ENCODE measurements at regions not wholly inside any gene's neighbourhood (a gene's known extent, or its start where the extent isn't known, plus 50 kb on each side); places are given as distances from the start of the nearest gene placed in this dataset.

DNA sequence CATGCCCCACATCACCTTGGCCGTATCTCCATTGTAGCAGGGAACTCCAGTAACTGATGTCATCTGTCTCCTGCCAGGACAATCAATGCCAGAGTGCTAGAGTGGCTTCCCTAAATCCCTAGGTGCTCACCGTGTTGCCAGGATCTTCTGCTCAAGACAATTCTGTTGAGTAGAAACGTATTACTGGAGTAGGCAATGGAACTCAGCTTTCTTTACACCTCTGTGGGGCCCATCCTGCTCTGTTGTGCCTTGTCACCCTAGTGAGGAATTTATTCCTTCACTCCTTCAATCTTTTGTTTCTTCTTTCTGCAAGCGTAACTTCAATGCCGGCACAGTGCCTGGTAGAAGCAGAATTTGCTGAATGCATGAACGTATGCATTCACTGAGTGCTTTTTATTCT lies 305.5 kb upstream of the ZMIZ1 start:
- no peaks in the 10 kb centered on the region for H3K36me3 ChIP-seq (ENCODE audit: control insufficient read depth in 3 of 3, insufficient read depth in 3 of 3, low read length in 3 of 3)
- no peak overlapping the region for H3K27ac ChIP-seq (ENCODE audit: low read depth, low read length)
- H3K4me1 ChIP-seq (ENCODE audit: control insufficient read depth in 3 of 3, insufficient read depth in 3 of 3, low read length in 3 of 3), result peaks cover 2 to 20% (median 8%) of the 10 kb centered on the region in 3 donors
- no peaks in the 10 kb centered on the region for H3K9me3 ChIP-seq (ENCODE audit: control insufficient read depth in 3 of 3, low read length in 3 of 3)
- no peak overlapping the region for H3K4me3 ChIP-seq (ENCODE audit: low read length in 3 of 3)
- no peaks in the 10 kb centered on the region for H3K27me3 ChIP-seq (ENCODE audit: control insufficient read depth in 3 of 3, insufficient read depth in 3 of 3, low read length in 3 of 3)
- no peak overlapping the region for H3K9ac ChIP-seq (ENCODE audit: low read depth in 1 of 3, low read length in 3 of 3)

GRCh38 chr10:78763651-78764395 lies 304.9 kb upstream of the ZMIZ1 start:
- no peaks in the 10 kb centered on the region for H3K27me3 ChIP-seq (ENCODE audit: control insufficient read depth in 3 of 3, insufficient read depth in 3 of 3, low read length in 3 of 3)
- no peak overlapping the region for H3K4me3 ChIP-seq (ENCODE audit: low read length in 3 of 3)
- no peaks in the 10 kb centered on the region for H3K36me3 ChIP-seq (ENCODE audit: control insufficient read depth in 3 of 3, insufficient read depth in 3 of 3, low read length in 3 of 3)
- peak overlapping the region; percentile 44 for H3K27ac ChIP-seq (ENCODE audit: low read depth, low read length)
- no peaks in the 10 kb centered on the region for H3K9me3 ChIP-seq (ENCODE audit: control insufficient read depth in 3 of 3, low read length in 3 of 3)
- peaks cover 2 to 20% (median 8%) of the 10 kb centered on the region in 3 donors for H3K4me1 ChIP-seq (ENCODE audit: control insufficient read depth in 3 of 3, insufficient read depth in 3 of 3, low read length in 3 of 3)
- no peak overlapping the region for H3K9ac ChIP-seq (ENCODE audit: low read depth in 1 of 3, low read length in 3 of 3)

- Histone ChIP-seq H3K27ac (ENCODE audit: low read depth, low read length) (peak overlapping the region; percentile 44), H3K4me1 (ENCODE audit: control insufficient read depth in 3 of 3, insufficient read depth in 3 of 3, low read length in 3 of 3) (peaks cover 2 to 20% (median 8%) of the 10 kb centered on the region in 3 donors), H3K4me3 (ENCODE audit: low read length in 3 of 3) (no peak overlapping the region), H3K27me3 (ENCODE audit: control insufficient read depth in 3 of 3, insufficient read depth in 3 of 3, low read length in 3 of 3) (no peaks in the 10 kb centered on the region), H3K9me3 (ENCODE audit: control insufficient read depth in 3 of 3, low read length in 3 of 3) (no peaks in the 10 kb centered on the region), H3K36me3 (ENCODE audit: control insufficient read depth in 3 of 3, insufficient read depth in 3 of 3, low read length in 3 of 3) (no peaks in the 10 kb centered on the region), H3K9ac (ENCODE audit: low read depth in 1 of 3, low read length in 3 of 3) (no peak overlapping the region)
Observed at GRCh38 chr10:78764436-78764835, 304.3 kb upstream of the ZMIZ1 start.

GRCh38 chr10:78764846-78765430 lies 303.8 kb upstream of the ZMIZ1 start:
- Histone ChIP-seq H3K27me3 (ENCODE audit: control insufficient read depth in 3 of 3, insufficient read depth in 3 of 3, low read length in 3 of 3) (no peaks in the 10 kb centered on the region), H3K9ac (ENCODE audit: low read depth in 1 of 3, low read length in 3 of 3) (no peak overlapping the region), H3K4me3 (ENCODE audit: low read length in 3 of 3) (no peak overlapping the region), H3K9me3 (ENCODE audit: control insufficient read depth in 3 of 3, low read length in 3 of 3) (no peaks in the 10 kb centered on the region), H3K36me3 (ENCODE audit: control insufficient read depth in 3 of 3, insufficient read depth in 3 of 3, low read length in 3 of 3) (no peaks in the 10 kb centered on the region), H3K27ac (ENCODE audit: low read depth, low read length) (no peak overlapping the region), H3K4me1 (ENCODE audit: control insufficient read depth in 3 of 3, insufficient read depth in 3 of 3, low read length in 3 of 3) (peaks cover 2 to 20% (median 8%) of the 10 kb centered on the region in 3 donors)

- Histone ChIP-seq H3K27ac (ENCODE audit: low read depth, low read length) (no peak overlapping the region), H3K9me3 (ENCODE audit: control insufficient read depth in 3 of 3, low read length in 3 of 3) (no peaks in the 10 kb centered on the region)
Observed at GRCh38 chr10:78765726-78766335, 302.9 kb upstream of the ZMIZ1 start.

DNA sequence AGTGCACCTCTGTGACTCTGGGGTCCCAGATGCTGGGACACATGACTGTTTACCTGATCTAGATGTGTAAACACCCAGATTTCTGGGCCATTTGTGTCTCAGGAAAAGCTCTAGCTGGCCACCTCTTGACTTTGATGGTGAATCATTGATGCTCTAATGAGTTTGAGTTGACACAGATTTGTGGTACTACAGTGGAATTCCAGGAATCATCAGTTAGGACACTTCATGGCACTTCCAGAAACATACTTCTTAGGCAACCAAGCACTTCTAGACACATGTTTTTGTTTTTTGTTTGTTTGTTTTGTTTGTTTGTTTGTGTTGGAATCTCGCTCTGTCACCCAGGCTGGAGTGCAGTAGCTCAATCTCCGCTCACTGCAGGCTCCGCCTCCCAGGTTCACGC lies 302.2 kb upstream of the ZMIZ1 start:
- no peak overlapping the region for H3K27ac ChIP-seq (ENCODE audit: low read depth, low read length)
- H3K4me3 ChIP-seq (ENCODE audit: low read length in 3 of 3), result no peak overlapping the region
- H3K36me3 ChIP-seq (ENCODE audit: control insufficient read depth in 3 of 3, insufficient read depth in 3 of 3, low read length in 3 of 3), result no peaks in the 10 kb centered on the region
- H3K27me3 ChIP-seq (ENCODE audit: control insufficient read depth in 3 of 3, insufficient read depth in 3 of 3, low read length in 3 of 3), result no peaks in the 10 kb centered on the region
- peaks cover 2 to 18% (median 4%) of the 10 kb centered on the region in 3 donors for H3K4me1 ChIP-seq (ENCODE audit: control insufficient read depth in 3 of 3, insufficient read depth in 3 of 3, low read length in 3 of 3)
- no peak overlapping the region for H3K9ac ChIP-seq (ENCODE audit: low read depth in 1 of 3, low read length in 3 of 3)
- H3K9me3 ChIP-seq (ENCODE audit: control insufficient read depth in 3 of 3, low read length in 3 of 3), result no peaks in the 10 kb centered on the region

More at GRCh38 chr10:78765726-78766335, 302.9 kb upstream of the ZMIZ1 start:
- Histone ChIP-seq H3K4me3 (ENCODE audit: low read length in 3 of 3) (no peak overlapping the region), H3K4me1 (ENCODE audit: control insufficient read depth in 3 of 3, insufficient read depth in 3 of 3, low read length in 3 of 3) (peaks cover 2 to 20% (median 8%) of the 10 kb centered on the region in 3 donors), H3K9ac (ENCODE audit: low read depth in 1 of 3, low read length in 3 of 3) (no peak overlapping the region), H3K36me3 (ENCODE audit: control insufficient read depth in 3 of 3, insufficient read depth in 3 of 3, low read length in 3 of 3) (no peaks in the 10 kb centered on the region), H3K27me3 (ENCODE audit: control insufficient read depth in 3 of 3, insufficient read depth in 3 of 3, low read length in 3 of 3) (no peaks in the 10 kb centered on the region)

DNA sequence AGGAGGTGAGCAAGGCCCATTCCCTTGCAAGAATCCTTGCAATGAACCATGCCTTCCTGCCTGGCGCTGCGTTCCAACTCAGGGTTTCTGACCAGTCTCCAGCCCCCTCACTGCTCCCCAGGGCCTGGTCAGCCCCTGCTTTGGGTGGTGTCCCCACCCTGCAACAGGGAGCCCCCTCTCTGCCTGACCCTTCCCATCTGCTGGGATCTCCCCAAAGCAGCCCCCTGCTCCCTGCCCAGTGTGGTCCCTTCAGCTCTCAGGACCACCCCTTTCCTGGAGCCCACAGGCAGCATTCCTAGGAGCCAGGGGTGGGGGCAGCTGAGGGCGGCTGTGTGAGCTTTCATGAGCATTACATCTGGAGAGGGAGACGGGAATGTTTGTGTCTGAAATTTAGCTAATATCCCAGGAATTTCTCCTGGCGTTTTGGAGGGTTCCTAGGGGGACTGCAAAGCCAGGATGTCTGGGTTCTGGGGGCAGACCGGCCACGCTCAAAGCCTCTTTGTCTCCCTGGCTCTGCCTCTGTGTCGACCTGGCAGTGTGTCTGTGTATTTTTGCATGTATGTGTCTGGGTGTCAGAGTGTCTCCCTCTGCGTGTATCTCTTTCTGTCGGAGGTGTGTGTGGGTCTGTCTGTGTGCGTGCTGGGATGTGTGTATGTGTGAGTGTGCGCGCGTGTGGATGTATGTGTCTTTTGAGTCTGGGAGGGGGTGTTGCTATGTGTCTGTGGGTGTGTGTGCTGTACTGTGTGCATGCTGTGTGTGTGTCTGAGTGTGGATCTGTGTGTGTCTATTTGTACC lies 300.5 kb upstream of the ZMIZ1 start:
- Histone ChIP-seq H3K9me3 (ENCODE audit: control insufficient read depth in 3 of 3, low read length in 3 of 3) (no peaks in the 10 kb centered on the region), H3K27me3 (ENCODE audit: control insufficient read depth in 3 of 3, insufficient read depth in 3 of 3, low read length in 3 of 3) (no peaks in the 10 kb centered on the region), H3K36me3 (ENCODE audit: control insufficient read depth in 3 of 3, insufficient read depth in 3 of 3, low read length in 3 of 3) (no peaks in the 10 kb centered on the region), H3K27ac (ENCODE audit: low read depth, low read length) (no peak overlapping the region), H3K4me1 (ENCODE audit: control insufficient read depth in 3 of 3, insufficient read depth in 3 of 3, low read length in 3 of 3) (peaks cover 4 to 17% (median 10%) of the 10 kb centered on the region in 3 donors), H3K9ac (ENCODE audit: low read depth in 1 of 3, low read length in 3 of 3) (no peak overlapping the region), H3K4me3 (ENCODE audit: low read length in 3 of 3) (no peak overlapping the region)

- Histone ChIP-seq H3K27me3 (ENCODE audit: control insufficient read depth in 3 of 3, insufficient read depth in 3 of 3, low read length in 3 of 3) (no peaks in the 10 kb centered on the region), H3K4me3 (ENCODE audit: low read length in 3 of 3) (no peak overlapping the region), H3K27ac (ENCODE audit: low read depth, low read length) (no peak overlapping the region), H3K9ac (ENCODE audit: low read depth in 1 of 3, low read length in 3 of 3) (no peak overlapping the region), H3K4me1 (ENCODE audit: control insufficient read depth in 3 of 3, insufficient read depth in 3 of 3, low read length in 3 of 3) (peaks cover 4 to 17% (median 10%) of the 10 kb centered on the region in 3 donors), H3K9me3 (ENCODE audit: control insufficient read depth in 3 of 3, low read length in 3 of 3) (no peaks in the 10 kb centered on the region), H3K36me3 (ENCODE audit: control insufficient read depth in 3 of 3, insufficient read depth in 3 of 3, low read length in 3 of 3) (no peaks in the 10 kb centered on the region)
Observed at GRCh38 chr10:78768876-78769275, 299.9 kb upstream of the ZMIZ1 start.

DNA sequence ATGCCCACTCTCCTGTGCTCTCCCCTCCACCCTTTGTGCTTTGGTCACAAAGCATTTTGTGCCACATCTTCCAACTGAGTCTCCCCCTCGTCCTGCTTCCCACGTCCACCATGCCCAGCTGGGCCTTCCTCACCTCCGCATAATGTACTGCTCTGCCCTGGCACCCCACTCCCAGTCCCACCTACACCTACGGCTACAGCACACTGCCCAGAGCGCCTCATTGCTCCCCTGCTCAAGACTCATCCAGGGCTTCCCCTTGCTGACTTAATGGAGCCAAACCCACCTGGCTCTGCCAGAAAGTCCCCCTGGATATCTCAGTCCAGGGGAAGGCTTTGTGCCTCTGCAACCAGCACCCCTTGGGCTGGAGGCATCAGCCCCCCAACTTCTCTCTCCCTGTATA lies 299.2 kb upstream of the ZMIZ1 start:
- Histone ChIP-seq H3K4me3 (ENCODE audit: low read length in 3 of 3) (no peak overlapping the region), H3K9me3 (ENCODE audit: control insufficient read depth in 3 of 3, low read length in 3 of 3) (no peaks in the 10 kb centered on the region), H3K36me3 (ENCODE audit: control insufficient read depth in 3 of 3, insufficient read depth in 3 of 3, low read length in 3 of 3) (no peaks in the 10 kb centered on the region), H3K27me3 (ENCODE audit: control insufficient read depth in 3 of 3, insufficient read depth in 3 of 3, low read length in 3 of 3) (no peaks in the 10 kb centered on the region), H3K4me1 (ENCODE audit: control insufficient read depth in 3 of 3, insufficient read depth in 3 of 3, low read length in 3 of 3) (peaks cover 5 to 17% (median 9%) of the 10 kb centered on the region in 3 donors), H3K27ac (ENCODE audit: low read depth, low read length) (no peak overlapping the region), H3K9ac (ENCODE audit: low read depth in 1 of 3, low read length in 3 of 3) (no peak overlapping the region)
